OCI-LY1 (cell line): ENCODE measurements at regions not wholly inside any gene's neighbourhood (a gene's known extent, or its start where the extent isn't known, plus 50 kb on each side); places are given as distances from the start of the nearest gene placed in this dataset.

Source experiments
- H2AFZ ChIP-seq: fragments of 200-600 bp; sonication (generic), shearing (Covaris generic); 2 replicates; pipeline ENCODE4 v1.6.0; 2014; ENCODE audit warnings: antibody characterized with exemption, mild to moderate bottlenecking, low read length
- H3F3A ChIP-seq: fragments of 200-600 bp; sonication (generic), shearing (Covaris generic); 2 replicates; pipeline ENCODE4 v1.6.0; 2014; ENCODE audit warnings: mild to moderate bottlenecking, antibody characterized with exemption, low read length, moderate library complexity; ENCODE audit not compliant: insufficient read depth
- H3K27ac ChIP-seq: fragments of 200-600 bp; sonication (generic); 2 replicates; pipeline ENCODE4 v1.5.1; 2014; ENCODE audit warnings: low read length, mixed run types, mild to moderate bottlenecking, low read depth; ENCODE audit not compliant: poor library complexity, severe bottlenecking
- H3K27me3 ChIP-seq: fragments of 200-600 bp; sonication (generic); 2 replicates; pipeline ENCODE4 v1.6.0; 2014; ENCODE audit warnings: antibody characterized with exemption, mild to moderate bottlenecking, low read length, moderate library complexity; ENCODE audit not compliant: insufficient read depth
- H3K36me3 ChIP-seq: fragments of 200-600 bp; sonication (generic); 2 replicates; pipeline ENCODE4 v1.6.1; 2014; ENCODE audit warnings: mild to moderate bottlenecking, antibody characterized with exemption, low read length, moderate library complexity, mixed read lengths; ENCODE audit not compliant: insufficient read depth
- H3K4me1 ChIP-seq: fragments of 200-600 bp; sonication (generic); 2 replicates; pipeline ENCODE4 v1.5.1; 2014; ENCODE audit warnings: mild to moderate bottlenecking, low read length, moderate library complexity; ENCODE audit not compliant: insufficient read depth, severe bottlenecking
- H3K4me2 ChIP-seq: fragments of 200-600 bp; sonication (generic), shearing (Covaris generic); 2 replicates; pipeline ENCODE4 v1.6.1; 2014; ENCODE audit warnings: low read length
- H3K4me3 ChIP-seq: fragments of 200-600 bp; sonication (generic); 2 replicates; pipeline ENCODE4 v1.5.1; 2014; ENCODE audit warnings: low read length, low read depth, mild to moderate bottlenecking, mixed read lengths; ENCODE audit not compliant: poor library complexity, severe bottlenecking
- H3K79me2 ChIP-seq: fragments of 200-600 bp; shearing (Covaris generic); 2 replicates; pipeline ENCODE4 v1.6.1; 2016; ENCODE audit warnings: mixed run types, low read length, mixed read lengths; ENCODE audit not compliant: insufficient read depth
- H3K9ac ChIP-seq: fragments of 200-600 bp; sonication (generic), shearing (Covaris generic); 2 replicates; pipeline ENCODE4 v1.6.1; 2014; ENCODE audit warnings: mild to moderate bottlenecking, low read length, mixed read lengths
- H3K9me2 ChIP-seq: fragments of 200-600 bp; sonication (generic), shearing (Covaris generic); 2 replicates; pipeline ENCODE4 v1.6.1; 2014; ENCODE audit warnings: low read depth, mild to moderate bottlenecking, low read length, mixed read lengths
- H3K9me3 ChIP-seq: fragments of 200-600 bp; shearing (Covaris generic); 2 replicates; pipeline ENCODE4 v1.6.1; 2014; ENCODE audit warnings: low read length, mixed read lengths
- H4K20me1 ChIP-seq: fragments of 200-600 bp; sonication (generic), shearing (Covaris generic); 2 replicates; pipeline ENCODE4 v1.6.0; 2016; ENCODE audit warnings: mild to moderate bottlenecking, low read length; ENCODE audit not compliant: insufficient read depth
- CTCF ChIP-seq: fragments of 200-600 bp; sonication (generic), shearing (Covaris generic); IDR thresholded peaks from 2 replicates; pipeline ENCODE4 v1.5.1; 2017; ENCODE audit warnings: mild to moderate bottlenecking, antibody characterized with exemption, low read length, moderate library complexity, mixed read lengths
- EZH2 ChIP-seq: fragments of 200-600 bp; sonication (generic), shearing (Covaris generic); IDR thresholded peaks from 2 replicates; pipeline ENCODE4 v1.8.0; 2017; ENCODE audit warnings: borderline replicate concordance, mixed run types, mild to moderate bottlenecking, antibody characterized with exemption, low read length, moderate library complexity, mixed read lengths

GRCh38 chr11:38013157-38013556 lies 1415.1 kb upstream of the RAG2 start:
- H2AFZ ChIP-seq: no peak overlapping the region
- no peak overlapping the region for H3K27ac ChIP-seq
- TF ChIP-seq CTCF: no peak
- TF ChIP-seq EZH2: no peak
- no peaks in the 10 kb centered on the region for H3K9me2 ChIP-seq
- H3K4me2 ChIP-seq: no peak overlapping the region
- H4K20me1 ChIP-seq: no peaks in the 10 kb centered on the region
- H3F3A ChIP-seq: no peaks in the 10 kb centered on the region
- no peaks in the 10 kb centered on the region for H3K27me3 ChIP-seq
- H3K4me3 ChIP-seq: no peak overlapping the region
- no peak overlapping the region for H3K9ac ChIP-seq
- no peaks in the 10 kb centered on the region for H3K79me2 ChIP-seq
- no peaks in the 10 kb centered on the region for H3K4me1 ChIP-seq
- H3K36me3 ChIP-seq: no peaks in the 10 kb centered on the region
- H3K9me3 ChIP-seq: no peaks in the 10 kb centered on the region

- Histone ChIP-seq H4K20me1 (no peaks in the 10 kb centered on the region), H3K4me1 (no peaks in the 10 kb centered on the region), H3K27ac (no peak overlapping the region), H3K4me2 (no peak overlapping the region), H3K36me3 (no peaks in the 10 kb centered on the region), H3F3A (no peaks in the 10 kb centered on the region), H3K4me3 (no peak overlapping the region), H3K9me2 (no peaks in the 10 kb centered on the region), H3K9ac (no peak overlapping the region), H3K9me3 (no peaks in the 10 kb centered on the region), H3K27me3 (no peaks in the 10 kb centered on the region), H2AFZ (no peak overlapping the region), H3K79me2 (no peaks in the 10 kb centered on the region)
- no peak for TF ChIP-seq CTCF
- TF ChIP-seq EZH2: no peak
Observed at GRCh38 chr11:38011496-38011895, 1413.5 kb upstream of the RAG2 start.

GRCh38 chr11:38009932-38010331 lies 1411.9 kb upstream of the RAG2 start:
- H3K27me3 ChIP-seq: no peaks in the 10 kb centered on the region
- H3K9me3 ChIP-seq: no peaks in the 10 kb centered on the region
- H3K9ac ChIP-seq: no peak overlapping the region
- H3K4me1 ChIP-seq: no peaks in the 10 kb centered on the region
- no peak overlapping the region for H3K27ac ChIP-seq
- H4K20me1 ChIP-seq: no peaks in the 10 kb centered on the region
- H2AFZ ChIP-seq: no peak overlapping the region
- H3K9me2 ChIP-seq: no peaks in the 10 kb centered on the region
- H3F3A ChIP-seq: no peaks in the 10 kb centered on the region
- H3K4me2 ChIP-seq: no peak overlapping the region
- no peaks in the 10 kb centered on the region for H3K36me3 ChIP-seq
- TF ChIP-seq CTCF (no peak), EZH2 (no peak)
- no peak overlapping the region for H3K4me3 ChIP-seq
- H3K79me2 ChIP-seq: no peaks in the 10 kb centered on the region
